Coronary artery (tissue), 2 donors: ENCODE measurements at regions not wholly inside any gene's neighbourhood (a gene's known extent, or its start where the extent isn't known, plus 50 kb on each side); places are given as distances from the start of the nearest gene placed in this dataset.

Source experiments
- DNase-seq: peaks from one replicate; pipeline ENCODE4 v3.0.0-alpha.2; 2017; ENCODE audit warnings: low spot score
- H3K27ac ChIP-seq, 2 donors: fragments of 200-600 bp; sonication (generic); one replicate each; pipeline ENCODE4 v1.5.1; 2016 to 2019
- H3K4me3 ChIP-seq: fragments of 200-600 bp; sonication (generic); 2 replicates; pipeline ENCODE4 v1.5.1; 2016; ENCODE audit warnings: mild to moderate bottlenecking, moderate library complexity
- TF ChIP-seq, protein P1 (sequence below): fragments of 200-600 bp; sonication (generic); IDR thresholded peaks from one replicate; pipeline ENCODE4 v1.5.1; 2019; ENCODE audit warnings: antibody characterized with exemption

DNA sequence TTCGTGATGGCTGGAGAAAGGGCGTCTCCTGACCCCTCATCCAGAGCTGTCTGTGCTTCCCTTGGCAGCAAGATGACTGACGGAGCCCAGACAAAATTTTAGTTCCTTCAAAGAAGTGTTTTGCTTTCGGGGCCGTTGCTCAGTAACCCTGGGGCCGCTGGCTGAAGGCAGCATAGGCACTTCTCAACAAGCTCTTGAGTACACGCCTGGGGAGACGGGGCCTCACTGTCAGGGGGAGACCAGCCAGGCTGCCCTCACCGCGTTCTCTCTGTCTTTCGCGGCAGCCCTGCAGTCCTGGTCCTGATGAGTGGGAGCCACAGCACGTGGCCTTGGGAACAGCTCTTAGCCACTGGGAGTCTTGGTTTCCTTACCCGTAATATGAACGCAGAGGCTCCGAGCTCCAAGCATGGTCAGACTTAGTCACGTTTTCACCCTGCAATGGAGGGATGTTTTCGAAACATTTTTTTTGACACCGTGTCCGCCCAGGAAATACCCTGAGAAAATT, 86.0 kb downstream of the IRF8 start:
- TF ChIP-seq, protein P1, sequence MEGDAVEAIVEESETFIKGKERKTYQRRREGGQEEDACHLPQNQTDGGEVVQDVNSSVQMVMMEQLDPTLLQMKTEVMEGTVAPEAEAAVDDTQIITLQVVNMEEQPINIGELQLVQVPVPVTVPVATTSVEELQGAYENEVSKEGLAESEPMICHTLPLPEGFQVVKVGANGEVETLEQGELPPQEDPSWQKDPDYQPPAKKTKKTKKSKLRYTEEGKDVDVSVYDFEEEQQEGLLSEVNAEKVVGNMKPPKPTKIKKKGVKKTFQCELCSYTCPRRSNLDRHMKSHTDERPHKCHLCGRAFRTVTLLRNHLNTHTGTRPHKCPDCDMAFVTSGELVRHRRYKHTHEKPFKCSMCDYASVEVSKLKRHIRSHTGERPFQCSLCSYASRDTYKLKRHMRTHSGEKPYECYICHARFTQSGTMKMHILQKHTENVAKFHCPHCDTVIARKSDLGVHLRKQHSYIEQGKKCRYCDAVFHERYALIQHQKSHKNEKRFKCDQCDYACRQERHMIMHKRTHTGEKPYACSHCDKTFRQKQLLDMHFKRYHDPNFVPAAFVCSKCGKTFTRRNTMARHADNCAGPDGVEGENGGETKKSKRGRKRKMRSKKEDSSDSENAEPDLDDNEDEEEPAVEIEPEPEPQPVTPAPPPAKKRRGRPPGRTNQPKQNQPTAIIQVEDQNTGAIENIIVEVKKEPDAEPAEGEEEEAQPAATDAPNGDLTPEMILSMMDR, result no peak
- DNase-seq, result no peak
- Histone ChIP-seq H3K27ac (no peak overlapping the region), H3K4me3 (no peak overlapping the region)

DNA sequence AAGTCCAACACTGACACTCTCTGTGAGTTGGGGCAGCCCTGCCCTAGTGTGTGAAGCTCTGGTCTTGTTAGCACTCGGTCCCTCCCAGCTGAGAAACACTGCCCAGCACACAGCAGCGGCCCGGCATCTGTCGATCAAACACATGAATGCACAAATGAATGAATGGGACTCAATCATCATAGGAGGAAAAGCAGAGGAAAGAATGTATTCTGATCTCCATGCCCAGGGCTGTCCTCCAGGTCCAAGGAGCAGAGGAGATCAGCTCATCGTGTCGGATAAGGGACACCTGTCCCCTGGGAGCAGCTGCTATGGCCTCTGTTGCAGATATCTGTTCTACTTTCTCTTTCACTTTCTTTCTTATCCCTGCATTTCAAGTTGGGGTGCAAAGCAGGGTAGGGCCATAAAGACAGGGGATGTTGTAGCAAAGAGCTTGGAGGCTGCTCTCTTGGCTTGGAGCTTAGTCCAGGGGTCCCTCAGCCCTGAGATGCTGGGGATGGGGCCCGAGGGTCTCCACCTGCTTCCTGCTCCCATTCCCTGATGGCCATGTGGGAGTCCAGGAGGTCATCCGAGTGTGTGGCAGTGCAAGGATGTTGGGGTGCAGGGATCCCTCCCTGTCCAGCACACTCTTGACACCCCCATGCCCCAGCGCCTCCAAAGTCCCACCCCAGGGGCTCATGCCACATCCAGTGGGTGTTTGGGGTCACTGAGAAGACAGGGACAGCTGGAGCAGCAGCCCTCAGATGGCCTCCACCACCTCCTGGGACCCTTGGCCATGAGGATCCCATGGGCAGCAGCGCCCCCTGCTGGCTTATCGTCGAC, 88.2 kb downstream of the IRF8 start:
- TF ChIP-seq, protein P1, result no peak
- Histone ChIP-seq H3K4me3 (no peak overlapping the region), H3K27ac (no peak overlapping the region)
- no peak for DNase-seq

DNA sequence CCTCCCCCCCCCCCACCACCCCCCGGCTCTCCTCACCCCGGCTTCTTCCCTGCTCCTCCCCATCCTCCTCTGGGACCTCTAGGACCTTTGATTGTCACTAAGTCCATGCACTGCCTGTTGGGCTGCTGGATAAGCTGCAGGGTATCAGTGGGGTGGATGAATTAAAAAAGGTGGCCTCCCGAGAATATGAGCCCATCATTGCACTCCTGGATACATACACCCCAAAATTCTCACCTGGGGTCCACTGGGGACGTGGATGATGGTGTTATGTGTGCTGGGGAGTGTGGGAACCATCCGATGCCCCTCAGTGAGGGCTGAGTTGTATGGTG, 88.8 kb downstream of the IRF8 start:
- Histone ChIP-seq H3K4me3 (no peak overlapping the region), H3K27ac (no peak overlapping the region)
- TF ChIP-seq, protein P1, result no peak
- no peak for DNase-seq

DNA sequence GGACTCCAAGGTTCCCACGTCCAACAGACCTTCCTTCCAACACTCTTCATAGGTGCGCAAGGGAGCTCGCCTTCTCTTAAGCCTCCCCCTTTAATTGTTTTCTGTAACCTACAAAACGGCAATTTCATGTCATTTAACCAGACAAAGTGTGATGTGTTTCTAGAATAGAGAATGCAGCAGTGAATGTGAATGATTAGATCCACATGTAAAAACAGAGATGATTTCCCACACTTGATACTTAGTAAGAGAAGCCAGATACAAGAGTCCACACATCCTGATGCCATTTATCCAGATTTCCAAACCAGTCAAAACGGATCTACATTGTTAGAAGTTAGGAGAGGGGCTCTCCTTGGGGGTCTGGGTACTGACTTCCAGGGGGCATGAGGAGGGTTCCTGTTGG, 89.3 kb downstream of the IRF8 start:
- Histone ChIP-seq H3K4me3 (no peak overlapping the region), H3K27ac (no peak overlapping the region)
- no peak for DNase-seq
- TF ChIP-seq, protein P1, result no peak

DNA sequence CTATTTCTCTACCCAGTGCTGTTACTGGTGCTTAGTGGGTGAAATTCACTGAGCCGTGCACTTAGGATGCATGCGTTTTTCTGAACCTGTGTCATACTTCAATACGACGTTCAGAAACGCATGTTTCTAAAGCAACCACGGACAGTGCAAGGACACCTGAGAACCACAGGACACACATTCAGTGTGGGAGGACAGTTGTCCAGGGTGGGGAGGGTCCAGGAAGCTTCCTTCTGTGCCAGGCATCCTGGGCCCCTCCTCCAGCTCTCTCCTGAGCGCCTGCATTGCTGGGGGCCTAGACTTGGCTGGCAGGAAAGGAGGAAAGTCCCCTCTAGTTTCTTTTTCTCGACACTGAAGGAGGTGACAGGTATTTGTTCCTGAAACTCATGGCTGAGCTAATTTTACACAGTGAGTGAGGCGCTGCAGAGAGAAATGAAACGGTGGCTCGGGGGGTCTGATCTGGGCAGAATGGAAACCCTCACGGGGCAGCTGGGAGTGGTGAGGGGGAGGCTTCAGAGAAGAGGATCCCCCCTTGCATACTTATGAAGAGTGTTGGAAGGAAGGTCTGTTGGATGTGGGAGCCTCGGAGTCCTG, 89.9 kb downstream of the IRF8 start:
- TF ChIP-seq, protein P1, result no peak
- Histone ChIP-seq H3K4me3 (no peak overlapping the region), H3K27ac (no peak overlapping the region)
- no peak for DNase-seq

DNA sequence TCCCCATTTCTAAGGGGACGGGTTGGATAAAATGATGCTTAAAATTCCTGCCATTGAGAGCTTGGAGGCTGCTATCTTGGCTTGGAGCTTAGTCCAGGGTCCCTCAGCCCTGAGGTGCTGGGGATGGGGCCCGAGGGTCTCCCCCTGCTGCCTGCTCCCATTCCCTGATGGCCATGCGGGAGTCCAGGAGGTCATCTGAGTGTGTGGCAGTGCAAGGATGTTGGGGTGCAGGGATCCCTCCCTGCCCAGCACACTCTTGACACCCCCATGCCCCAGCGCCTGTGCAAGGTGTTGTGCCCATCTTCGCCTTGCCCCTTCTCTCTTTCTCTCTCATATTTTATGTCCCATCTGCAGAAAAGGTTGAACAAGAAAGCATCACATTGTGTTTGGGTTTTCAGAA, 90.4 kb downstream of the IRF8 start:
- DNase-seq, result no peak
- TF ChIP-seq, protein P1, result no peak
- Histone ChIP-seq H3K4me3 (no peak overlapping the region), H3K27ac (no peak overlapping the region)
